Lower lobe of right lung (tissue), 2 donors: ENCODE measurements at regions not wholly inside any gene's neighbourhood (a gene's known extent, or its start where the extent isn't known, plus 50 kb on each side); places are given as distances from the start of the nearest gene placed in this dataset.

ENCODE experiments used
- ATAC-seq, 2 donors: fragments of 200-7000 bp; cut with Tn5 transposase; one replicate each; pipeline ENCODE4 v1.9.1; 2020 to 2022; ENCODE audit warnings: mild to moderate bottlenecking in 2 of 2, moderate library complexity in 2 of 2
- DNase-seq: peaks from one replicate; pipeline ENCODE4 v3.0.0-alpha.2; 2020
- H3K27ac ChIP-seq: fragments of 200-600 bp; one replicate; pipeline ENCODE4 v1.8.0; 2022
- H3K27me3 ChIP-seq: fragments of 200-600 bp; one replicate; pipeline ENCODE4 v1.8.0; 2022; ENCODE audit warnings: low read depth
- H3K36me3 ChIP-seq: fragments of 200-600 bp; one replicate; pipeline ENCODE4 v1.8.0; 2022; ENCODE audit warnings: mild to moderate bottlenecking
- H3K4me1 ChIP-seq: fragments of 200-600 bp; one replicate; pipeline ENCODE4 v1.8.0; 2022
- H3K4me3 ChIP-seq: fragments of 200-600 bp; one replicate; pipeline ENCODE4 v1.8.0; 2022; ENCODE audit warnings: mild to moderate bottlenecking
- H3K9me3 ChIP-seq: fragments of 200-600 bp; one replicate; pipeline ENCODE4 v1.8.0; 2022
- intact Hi-C: fragments of 100-400 bp; cut with DNase I; formaldehyde crosslinking; loops from one replicate; pipeline ENCODE4 v1.11.0; 2022
- TF ChIP-seq, protein P1 (sequence below): fragments of 200-600 bp; IDR thresholded peaks from one replicate; pipeline ENCODE4 v1.8.0; 2022; ENCODE audit warnings: antibody characterized with exemption, mild to moderate bottlenecking
- donor health status: DM: no; HTN: yes; CAD: no; lungs with severe emphysema.

DNA sequence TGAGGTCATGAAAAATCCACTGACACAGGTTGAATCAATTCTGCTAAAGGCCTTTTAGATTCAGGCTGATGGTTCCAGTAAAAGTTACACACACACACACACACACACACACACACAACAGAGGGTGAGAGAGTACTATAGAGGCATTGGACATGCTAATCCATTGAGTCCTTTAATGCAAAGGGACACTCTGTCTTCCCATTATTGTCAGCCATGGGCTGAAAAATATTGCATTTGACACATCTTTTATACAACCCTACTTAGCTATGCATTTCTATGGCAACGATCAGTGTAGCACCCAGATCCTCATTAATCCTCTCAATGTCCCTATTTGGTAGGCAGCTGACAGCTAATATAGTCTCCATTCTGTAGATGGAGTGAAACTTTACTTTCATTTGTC lies 440.8 kb upstream of the RGPD4 start:
- Histone ChIP-seq H3K27me3 (no peaks in the 10 kb centered on the region), H3K4me3 (no peak overlapping the region), H3K36me3 (no peaks in the 10 kb centered on the region), H3K9me3 (no peaks in the 10 kb centered on the region), H3K27ac (no peak overlapping the region), H3K4me1 (no peaks in the 10 kb centered on the region)
- TF ChIP-seq, protein P1, sequence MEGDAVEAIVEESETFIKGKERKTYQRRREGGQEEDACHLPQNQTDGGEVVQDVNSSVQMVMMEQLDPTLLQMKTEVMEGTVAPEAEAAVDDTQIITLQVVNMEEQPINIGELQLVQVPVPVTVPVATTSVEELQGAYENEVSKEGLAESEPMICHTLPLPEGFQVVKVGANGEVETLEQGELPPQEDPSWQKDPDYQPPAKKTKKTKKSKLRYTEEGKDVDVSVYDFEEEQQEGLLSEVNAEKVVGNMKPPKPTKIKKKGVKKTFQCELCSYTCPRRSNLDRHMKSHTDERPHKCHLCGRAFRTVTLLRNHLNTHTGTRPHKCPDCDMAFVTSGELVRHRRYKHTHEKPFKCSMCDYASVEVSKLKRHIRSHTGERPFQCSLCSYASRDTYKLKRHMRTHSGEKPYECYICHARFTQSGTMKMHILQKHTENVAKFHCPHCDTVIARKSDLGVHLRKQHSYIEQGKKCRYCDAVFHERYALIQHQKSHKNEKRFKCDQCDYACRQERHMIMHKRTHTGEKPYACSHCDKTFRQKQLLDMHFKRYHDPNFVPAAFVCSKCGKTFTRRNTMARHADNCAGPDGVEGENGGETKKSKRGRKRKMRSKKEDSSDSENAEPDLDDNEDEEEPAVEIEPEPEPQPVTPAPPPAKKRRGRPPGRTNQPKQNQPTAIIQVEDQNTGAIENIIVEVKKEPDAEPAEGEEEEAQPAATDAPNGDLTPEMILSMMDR = no peak
- no peak for DNase-seq
- intact Hi-C loops = no loop called here
- no peak for ATAC-seq

DNA sequence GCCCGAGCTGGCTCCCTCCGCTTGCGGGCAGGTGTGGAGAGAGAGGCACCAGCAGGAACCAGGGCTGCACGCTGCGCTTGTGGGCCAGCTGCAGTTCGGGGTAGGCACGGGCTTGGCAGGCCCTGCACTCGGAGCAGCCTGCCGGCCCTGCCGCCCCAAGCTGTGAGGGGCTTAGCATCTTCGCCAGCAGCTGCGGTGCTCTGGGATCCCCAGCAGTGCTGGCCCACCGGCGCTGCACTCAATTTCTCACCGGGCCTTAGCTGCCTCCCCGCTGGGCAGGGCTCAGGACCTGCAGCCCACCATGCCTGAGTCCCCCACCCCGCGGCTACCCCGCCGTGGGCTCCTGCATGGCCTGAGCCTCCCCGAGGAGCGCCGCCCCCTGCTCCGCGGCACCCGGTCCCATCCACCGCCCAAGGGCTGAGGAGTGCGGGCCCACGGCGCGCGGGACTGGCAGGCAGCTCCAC lies 434.4 kb upstream of the RGPD4 start:
- H3K36me3 ChIP-seq = no peaks in the 10 kb centered on the region
- no peaks in the 10 kb centered on the region for H3K27me3 ChIP-seq
- no peaks in the 10 kb centered on the region for H3K9me3 ChIP-seq
- intact Hi-C loops = no loop called here
- ATAC-seq (peak; percentile 16 to 51), DNase-seq (no peak)
- H3K4me1 ChIP-seq = no peaks in the 10 kb centered on the region
- no peak overlapping the region for H3K27ac ChIP-seq
- H3K4me3 ChIP-seq = no peak overlapping the region
- TF ChIP-seq, protein P1 = no peak

DNA sequence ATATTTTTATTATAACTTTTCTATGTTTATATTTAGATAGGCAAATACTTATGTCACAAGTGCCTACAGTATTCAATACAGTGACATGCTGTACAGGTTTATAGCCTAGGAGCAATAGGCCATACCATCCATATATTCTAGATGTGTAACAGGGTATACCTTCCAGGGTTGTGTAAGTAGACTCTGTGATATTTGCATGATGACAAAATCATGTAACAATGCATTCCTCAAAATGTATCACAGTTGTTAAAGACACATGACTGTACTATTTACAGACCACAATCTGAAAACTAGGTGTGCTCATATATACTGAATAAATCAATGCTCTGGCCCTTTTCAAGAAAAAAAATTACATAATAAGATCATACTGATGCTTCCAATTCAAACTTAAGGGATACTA lies 433.2 kb upstream of the RGPD4 start:
- DNase-seq (no peak), ATAC-seq (no peak)
- no peaks in the 10 kb centered on the region for H3K9me3 ChIP-seq
- H3K27ac ChIP-seq = no peak overlapping the region
- TF ChIP-seq, protein P1 = no peak
- H3K4me1 ChIP-seq = no peaks in the 10 kb centered on the region
- no peaks in the 10 kb centered on the region for H3K36me3 ChIP-seq
- H3K4me3 ChIP-seq = no peak overlapping the region
- intact Hi-C loops = no loop called here
- no peaks in the 10 kb centered on the region for H3K27me3 ChIP-seq

DNA sequence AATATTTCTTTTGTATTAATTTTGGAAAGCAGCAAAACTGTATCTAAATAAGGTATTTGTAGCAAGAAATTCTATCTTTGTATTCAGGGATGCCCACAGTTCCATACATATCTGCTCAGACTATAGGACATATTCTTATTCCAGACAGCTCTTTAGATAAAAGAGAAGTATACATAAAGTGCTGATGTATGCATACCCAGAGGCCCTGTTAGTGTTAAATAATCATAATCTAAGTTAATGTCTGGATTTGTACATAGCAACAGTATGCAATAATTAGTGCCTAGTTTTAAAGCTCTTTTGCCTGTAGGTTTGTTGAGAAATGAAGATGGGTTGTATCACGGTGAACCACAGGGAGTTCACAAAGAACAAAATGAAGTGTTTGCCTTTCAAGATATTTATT lies 428.0 kb upstream of the RGPD4 start:
- Histone ChIP-seq H3K27ac (no peak overlapping the region), H3K36me3 (no peaks in the 10 kb centered on the region), H3K9me3 (no peaks in the 10 kb centered on the region), H3K4me1 (no peaks in the 10 kb centered on the region), H3K27me3 (no peaks in the 10 kb centered on the region), H3K4me3 (no peak overlapping the region)
- TF ChIP-seq, protein P1 = no peak
- no peak for ATAC-seq
- DNase-seq = no peak
- intact Hi-C loops = no loop called here

DNA sequence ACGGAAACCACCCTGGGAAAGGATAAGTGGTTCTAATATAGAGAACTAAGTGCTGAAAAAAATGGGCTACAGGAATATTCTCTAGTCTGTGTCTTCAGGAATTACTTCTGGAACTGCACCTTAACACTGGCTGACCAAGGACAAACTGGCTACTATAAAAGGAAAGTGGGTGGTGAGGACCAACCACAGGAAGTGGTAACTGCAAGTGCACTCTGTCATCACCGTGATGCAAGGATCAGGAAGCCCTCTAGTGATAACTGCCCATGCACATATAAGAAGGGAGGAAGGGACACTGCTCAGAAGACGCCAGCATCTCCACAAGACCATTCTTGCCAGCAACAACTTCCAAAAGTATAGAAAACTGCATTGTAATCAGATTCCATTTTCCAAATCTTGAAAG lies 424.4 kb upstream of the RGPD4 start:
- no peaks in the 10 kb centered on the region for H3K36me3 ChIP-seq
- ATAC-seq (no peak), DNase-seq (no peak)
- H3K9me3 ChIP-seq = no peaks in the 10 kb centered on the region
- TF ChIP-seq, protein P1 = no peak
- no peaks in the 10 kb centered on the region for H3K4me1 ChIP-seq
- intact Hi-C loops = no loop called here
- no peaks in the 10 kb centered on the region for H3K27me3 ChIP-seq
- no peak overlapping the region for H3K4me3 ChIP-seq
- H3K27ac ChIP-seq = no peak overlapping the region

DNA sequence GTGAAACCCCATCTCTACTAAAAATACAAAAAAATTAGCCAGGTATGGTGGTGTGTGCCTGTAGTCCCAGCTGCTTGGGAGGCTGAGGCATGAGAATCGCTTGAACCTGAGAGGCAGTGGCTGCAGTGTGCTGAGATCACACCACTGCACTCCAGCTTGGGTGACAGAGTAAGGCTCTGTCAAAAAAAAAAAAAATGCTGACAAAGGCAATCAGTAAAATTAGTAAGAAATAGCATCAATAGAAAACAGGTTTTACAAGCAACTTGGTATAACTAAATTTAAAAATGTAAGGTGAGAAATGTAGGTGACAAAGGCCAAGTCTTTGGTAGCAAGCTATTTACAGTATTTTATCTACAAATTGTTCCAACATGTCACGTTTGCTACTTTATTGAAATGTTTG lies 421.4 kb upstream of the RGPD4 start:
- Histone ChIP-seq H3K27me3 (no peaks in the 10 kb centered on the region), H3K4me3 (no peak overlapping the region), H3K9me3 (no peaks in the 10 kb centered on the region), H3K36me3 (no peaks in the 10 kb centered on the region), H3K27ac (no peak overlapping the region), H3K4me1 (no peaks in the 10 kb centered on the region)
- DNase-seq (no peak), ATAC-seq (no peak)
- intact Hi-C loops = no loop called here
- TF ChIP-seq, protein P1 = no peak
